ENCODE measurements at regions not wholly inside any gene's neighbourhood (a gene's known extent, or its start where the extent isn't known, plus 50 kb on each side); places are given as distances from the start of the nearest gene placed in this dataset.

DNA sequence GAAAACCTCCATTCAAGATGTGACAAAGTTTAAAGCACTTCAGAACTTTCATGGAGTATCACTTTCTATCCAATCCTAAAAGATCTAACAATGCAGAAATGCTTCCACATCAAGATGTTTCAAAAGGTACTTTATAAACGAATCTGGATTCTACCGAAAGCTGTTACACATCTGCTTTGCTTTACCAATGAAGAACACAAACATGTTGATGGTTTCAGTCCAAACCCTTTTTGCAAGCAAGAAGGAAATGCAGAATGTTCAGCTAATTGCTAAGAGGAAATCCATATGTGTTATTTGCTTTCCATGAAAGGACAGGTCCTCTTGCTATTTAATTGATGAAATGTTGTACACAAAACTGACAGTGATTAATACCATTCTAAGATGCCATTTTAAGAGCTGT lies 419.6 kb downstream of the EFNA5 start:
- in situ Hi-C loops (cut with MboI; ENCODE audit: low pct_unique_long_range_greater_than_20kb, low sequenced_read_pairs, unreplicated experiment), result no loop called here
- no peak for TF ChIP-seq CTCF (IDR thresholded peaks at IDR 0.05; ENCODE audit: extremely low read depth, insufficient read depth, missing control alignments)
- no peak for DNase-seq (ENCODE audit: low spot score)

- DNase-seq (ENCODE audit: low spot score), result peak; percentile 44
- TF ChIP-seq CTCF (IDR thresholded peaks at IDR 0.05; ENCODE audit: extremely low read depth, insufficient read depth, missing control alignments), result peak; percentile 85
- in situ Hi-C loops (cut with MboI; ENCODE audit: low pct_unique_long_range_greater_than_20kb, low sequenced_read_pairs, unreplicated experiment), result no loop called here
These were observed 422.6 kb downstream of the EFNA5 start for GRCh38 chr5:107248066-107248695.

DNA sequence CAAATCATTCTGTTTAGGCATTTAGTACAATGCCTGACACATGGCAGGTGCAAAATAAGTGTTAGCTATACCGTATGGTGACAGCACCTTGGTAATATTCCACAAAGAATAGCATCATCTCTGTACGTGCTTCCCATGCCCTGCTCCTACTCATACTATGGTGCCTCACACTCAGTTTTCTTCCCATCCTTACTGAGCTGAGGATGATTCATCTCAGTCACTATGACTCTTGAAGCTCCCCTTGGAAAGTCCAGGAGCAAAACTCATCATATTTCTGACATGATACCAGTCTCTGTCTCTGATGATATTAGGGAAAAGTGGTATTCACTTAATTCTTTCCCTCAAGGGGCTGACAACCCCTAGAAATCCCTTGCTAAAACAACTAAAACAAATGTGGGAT lies 423.3 kb downstream of the EFNA5 start:
- no peak for DNase-seq (ENCODE audit: low spot score)
- in situ Hi-C loops (cut with MboI; ENCODE audit: low pct_unique_long_range_greater_than_20kb, low sequenced_read_pairs, unreplicated experiment), result no loop called here
- no peak for TF ChIP-seq CTCF (IDR thresholded peaks at IDR 0.05; ENCODE audit: extremely low read depth, insufficient read depth, missing control alignments)

- in situ Hi-C loops (cut with MboI; ENCODE audit: low pct_unique_long_range_greater_than_20kb, low sequenced_read_pairs, unreplicated experiment), result no loop called here
- DNase-seq (ENCODE audit: low spot score), result no peak
- TF ChIP-seq CTCF (IDR thresholded peaks at IDR 0.05; ENCODE audit: extremely low read depth, insufficient read depth, missing control alignments), result no peak
These were observed 427.5 kb downstream of the EFNA5 start for GRCh38 chr5:107243220-107243579.

GRCh38 chr5:107242411-107243219 lies 428.1 kb downstream of the EFNA5 start:
- no peak for DNase-seq (ENCODE audit: low spot score)
- no peak for TF ChIP-seq CTCF (IDR thresholded peaks at IDR 0.05; ENCODE audit: extremely low read depth, insufficient read depth, missing control alignments)
- in situ Hi-C loops (cut with MboI; ENCODE audit: low pct_unique_long_range_greater_than_20kb, low sequenced_read_pairs, unreplicated experiment), result no loop called here

DNA sequence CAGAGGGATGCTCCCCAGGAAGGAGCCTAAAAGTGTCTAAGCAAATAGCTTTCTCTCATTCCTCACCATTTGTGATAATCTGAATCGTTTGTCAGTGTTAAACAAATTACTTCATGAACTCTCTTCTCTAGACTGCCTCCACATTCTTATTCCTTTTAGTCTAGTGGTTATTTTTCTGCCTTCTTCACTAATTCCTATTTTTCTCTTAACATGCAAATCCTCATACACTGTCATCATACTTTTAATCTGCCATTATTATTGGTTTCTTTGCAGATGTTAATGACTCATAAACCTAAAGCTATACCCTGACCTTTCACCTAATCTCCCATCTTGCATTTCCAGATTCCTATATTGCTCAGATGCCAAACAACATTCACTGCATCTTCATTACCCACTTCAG lies 428.9 kb downstream of the EFNA5 start:
- no peak for TF ChIP-seq CTCF (IDR thresholded peaks at IDR 0.05; ENCODE audit: extremely low read depth, insufficient read depth, missing control alignments)
- no peak for DNase-seq (ENCODE audit: low spot score)
- in situ Hi-C loops (cut with MboI; ENCODE audit: low pct_unique_long_range_greater_than_20kb, low sequenced_read_pairs, unreplicated experiment), result no loop called here
